Fibroblast of lung (primary cell): ENCODE measurements at regions not wholly inside any gene's neighbourhood (a gene's known extent, or its start where the extent isn't known, plus 50 kb on each side); places are given as distances from the start of the nearest gene placed in this dataset.

Experiments used
- DNase-seq, 2 donors: peaks; one replicate each; pipeline versions ENCODE4 v3.0.0 to v3.0.0-alpha.2; 2010; ENCODE audit warnings: low read depth in 2 of 2
- H2AFZ ChIP-seq: 2 replicates; pipeline ENCODE4 v1.5.1; 2012; ENCODE audit warnings: low read length, control low read depth, inconsistent platforms
- H3K27ac ChIP-seq: 2 replicates; pipeline ENCODE4 v1.5.1; 2011; ENCODE audit warnings: low read length, control low read depth; ENCODE audit not compliant: insufficient read depth
- H3K27me3 ChIP-seq: 2 replicates; pipeline ENCODE4 v1.5.1; 2011; ENCODE audit warnings: mild to moderate bottlenecking, low read length; ENCODE audit not compliant: control insufficient read depth, insufficient read depth
- H3K36me3 ChIP-seq: 2 replicates; pipeline ENCODE4 v1.5.1; 2011; ENCODE audit warnings: low read length; ENCODE audit not compliant: control insufficient read depth, insufficient read depth
- H3K4me1 ChIP-seq: 2 replicates; pipeline ENCODE4 v1.5.1; 2011; ENCODE audit warnings: low read length; ENCODE audit not compliant: control insufficient read depth, insufficient read depth; ENCODE audit errors: extremely low read depth
- H3K4me2 ChIP-seq: 2 replicates; pipeline ENCODE4 v1.5.1; 2011; ENCODE audit warnings: low read length, control low read depth; ENCODE audit not compliant: insufficient read depth; ENCODE audit errors: extremely low read depth
- H3K4me3 ChIP-seq, 4 experiments: fragments of 200-600 bp in 1 of 4; sonication (generic) in 1 of 4; replicated peaks in 1 of 4; 2 replicates each; pipeline ENCODE4 v1.5.1; 2011 to 2016; ENCODE audit warnings: low read length in 4 of 4, low read depth in 3 of 4, mild to moderate bottlenecking in 3 of 4, control low read depth in 2 of 4, inconsistent platforms in 1 of 4, mixed read lengths in 1 of 4; ENCODE audit not compliant: insufficient read depth in 1 of 4; ENCODE audit errors: control extremely low read depth in 1 of 4
- H3K79me2 ChIP-seq: 2 replicates; pipeline ENCODE4 v1.5.1; 2012; ENCODE audit warnings: mild to moderate bottlenecking, low read length, inconsistent platforms; ENCODE audit not compliant: control insufficient read depth, insufficient read depth
- H3K9ac ChIP-seq: 2 replicates; pipeline ENCODE4 v1.5.1; 2011; ENCODE audit warnings: mild to moderate bottlenecking, low read length, control low read depth; ENCODE audit not compliant: insufficient read depth
- H3K9me3 ChIP-seq: 2 replicates; pipeline ENCODE4 v1.5.1; 2012; ENCODE audit warnings: low read depth, low read length; ENCODE audit not compliant: control insufficient read depth, insufficient read depth
- H4K20me1 ChIP-seq: 2 replicates; pipeline ENCODE4 v1.5.1; 2011; ENCODE audit warnings: low read length; ENCODE audit not compliant: control insufficient read depth, insufficient read depth; ENCODE audit errors: extremely low read depth
- EZH2 ChIP-seq: IDR thresholded peaks from 2 replicates; pipeline ENCODE4 v1.5.1; 2012; ENCODE audit warnings: low read length, control low read depth, mild to moderate bottlenecking; ENCODE audit errors: missing control alignments
- TF ChIP-seq, protein P1 (sequence below), 2 donors: IDR thresholded peaks in 1 of 2; conservative IDR thresholded peaks in 1 of 2; 1 replicate in 1 of 2; 2 replicates in 1 of 2; pipeline ENCODE4 v1.5.1; 2011 to 2012; ENCODE audit warnings: low read length in 2 of 2, control low read depth in 1 of 2, inconsistent platforms in 1 of 2, low read depth in 1 of 2, mild to moderate bottlenecking in 1 of 2

DNA sequence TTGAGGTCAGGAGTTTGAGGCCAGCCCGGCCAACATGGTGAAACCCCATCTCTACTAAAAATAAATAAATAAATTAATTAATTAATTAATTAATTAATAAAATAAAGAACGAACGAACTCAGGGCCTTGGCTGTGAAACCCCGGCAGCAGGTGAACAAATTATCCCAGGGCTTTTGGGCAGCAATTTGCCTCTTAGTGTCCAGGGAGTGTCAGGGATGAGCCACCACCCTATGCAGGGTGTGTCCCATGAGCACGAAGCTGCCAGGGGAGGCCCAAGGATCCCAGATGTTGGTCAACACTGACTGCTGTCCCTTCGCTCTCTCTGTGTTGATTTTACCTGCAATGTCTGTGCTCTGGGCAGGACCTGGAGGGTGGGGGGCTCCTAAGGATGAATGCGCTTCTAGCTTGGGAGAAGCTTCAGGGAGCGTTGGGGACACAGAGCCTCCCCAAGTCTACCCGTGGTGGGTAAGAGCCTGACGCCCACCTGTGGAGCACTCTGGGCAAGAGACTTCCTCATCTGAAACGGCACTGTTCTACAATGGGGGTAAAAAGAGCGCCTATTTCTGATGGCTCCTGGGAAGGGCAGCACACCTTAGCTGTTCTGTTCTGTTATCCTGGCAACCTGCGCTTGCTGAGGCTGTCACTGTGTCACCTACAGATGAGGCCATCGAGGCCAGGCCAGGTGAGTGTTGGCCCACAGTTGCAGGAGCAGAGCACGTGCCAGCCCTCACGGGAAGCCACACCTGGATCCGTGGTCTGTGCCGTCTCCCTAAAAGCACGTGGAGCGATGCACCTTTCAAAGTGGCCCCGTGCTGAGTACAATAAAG, 125.5 kb upstream of the CDH4 start:
- DNase-seq = no peak
- peak overlapping the region; percentile 61 for H3K27ac ChIP-seq
- H3K4me1 ChIP-seq = peaks cover 3% of the 10 kb centered on the region
- no peak overlapping the region for H3K4me2 ChIP-seq
- TF ChIP-seq EZH2 = no peak
- TF ChIP-seq, protein P1, sequence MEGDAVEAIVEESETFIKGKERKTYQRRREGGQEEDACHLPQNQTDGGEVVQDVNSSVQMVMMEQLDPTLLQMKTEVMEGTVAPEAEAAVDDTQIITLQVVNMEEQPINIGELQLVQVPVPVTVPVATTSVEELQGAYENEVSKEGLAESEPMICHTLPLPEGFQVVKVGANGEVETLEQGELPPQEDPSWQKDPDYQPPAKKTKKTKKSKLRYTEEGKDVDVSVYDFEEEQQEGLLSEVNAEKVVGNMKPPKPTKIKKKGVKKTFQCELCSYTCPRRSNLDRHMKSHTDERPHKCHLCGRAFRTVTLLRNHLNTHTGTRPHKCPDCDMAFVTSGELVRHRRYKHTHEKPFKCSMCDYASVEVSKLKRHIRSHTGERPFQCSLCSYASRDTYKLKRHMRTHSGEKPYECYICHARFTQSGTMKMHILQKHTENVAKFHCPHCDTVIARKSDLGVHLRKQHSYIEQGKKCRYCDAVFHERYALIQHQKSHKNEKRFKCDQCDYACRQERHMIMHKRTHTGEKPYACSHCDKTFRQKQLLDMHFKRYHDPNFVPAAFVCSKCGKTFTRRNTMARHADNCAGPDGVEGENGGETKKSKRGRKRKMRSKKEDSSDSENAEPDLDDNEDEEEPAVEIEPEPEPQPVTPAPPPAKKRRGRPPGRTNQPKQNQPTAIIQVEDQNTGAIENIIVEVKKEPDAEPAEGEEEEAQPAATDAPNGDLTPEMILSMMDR (conservative IDR thresholded peaks at IDR 0.05 in 1 of 2, IDR thresholded peaks at IDR 0.05 in 1 of 2; ENCODE audit: low read depth in 1 of 2, low read length in 2 of 2) = no peak
- H3K27me3 ChIP-seq = no peaks in the 10 kb centered on the region
- no peaks in the 10 kb centered on the region for H3K79me2 ChIP-seq
- H3K9me3 ChIP-seq = no peaks in the 10 kb centered on the region
- no peak overlapping the region for H3K4me3 ChIP-seq
- H4K20me1 ChIP-seq = no peaks in the 10 kb centered on the region
- no peak overlapping the region for H2AFZ ChIP-seq
- H3K9ac ChIP-seq = no peak overlapping the region
- no peaks in the 10 kb centered on the region for H3K36me3 ChIP-seq

DNA sequence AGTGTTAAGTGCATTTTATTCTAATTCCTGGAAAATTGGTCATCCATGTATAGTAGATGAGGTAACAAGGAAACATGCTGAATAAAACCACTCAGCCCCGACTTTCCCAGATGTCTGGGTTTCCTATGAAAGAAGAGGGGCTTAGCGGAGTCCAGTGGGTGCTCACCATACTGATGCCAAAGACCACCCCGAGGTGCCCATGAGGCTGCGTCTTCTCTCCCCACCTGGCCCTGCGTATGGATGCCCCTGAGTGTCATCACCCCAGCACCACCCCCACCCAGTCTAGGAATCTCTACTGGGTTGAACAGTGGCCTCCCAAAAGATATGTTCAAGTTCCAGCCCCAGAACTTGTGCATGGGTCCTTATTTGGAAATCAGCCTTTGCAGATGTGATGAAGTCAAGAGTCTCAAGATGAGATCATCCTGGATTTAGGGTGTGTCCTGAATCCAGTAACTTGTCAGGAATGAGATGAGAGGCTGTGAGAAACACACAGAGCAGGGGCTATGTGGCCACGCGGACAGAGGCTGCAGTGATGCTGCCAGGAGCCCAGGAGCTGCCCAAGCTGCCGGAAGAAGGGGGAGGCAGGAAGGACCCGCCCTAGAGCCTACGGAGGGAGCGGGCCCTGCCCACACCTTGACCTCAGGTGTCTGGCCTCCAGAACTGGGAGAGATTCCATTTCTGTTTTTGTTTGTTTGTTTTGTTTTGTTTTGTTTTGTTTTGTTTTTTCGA, 124.6 kb upstream of the CDH4 start:
- Histone ChIP-seq H3K9ac (no peak overlapping the region), H3K36me3 (no peaks in the 10 kb centered on the region), H3K4me3 (no peak overlapping the region), H3K9me3 (no peaks in the 10 kb centered on the region), H3K4me2 (no peak overlapping the region), H3K4me1 (peaks cover 3% of the 10 kb centered on the region), H3K27ac (peak overlapping the region; percentile 61), H3K27me3 (no peaks in the 10 kb centered on the region), H3K79me2 (no peaks in the 10 kb centered on the region), H4K20me1 (no peaks in the 10 kb centered on the region), H2AFZ (no peak overlapping the region)
- DNase-seq = peak; percentile 91 to 92
- TF ChIP-seq, protein P1 (conservative IDR thresholded peaks at IDR 0.05 in 1 of 2, IDR thresholded peaks at IDR 0.05 in 1 of 2; ENCODE audit: low read depth in 1 of 2, low read length in 2 of 2) = no peak
- no peak for TF ChIP-seq EZH2

DNA sequence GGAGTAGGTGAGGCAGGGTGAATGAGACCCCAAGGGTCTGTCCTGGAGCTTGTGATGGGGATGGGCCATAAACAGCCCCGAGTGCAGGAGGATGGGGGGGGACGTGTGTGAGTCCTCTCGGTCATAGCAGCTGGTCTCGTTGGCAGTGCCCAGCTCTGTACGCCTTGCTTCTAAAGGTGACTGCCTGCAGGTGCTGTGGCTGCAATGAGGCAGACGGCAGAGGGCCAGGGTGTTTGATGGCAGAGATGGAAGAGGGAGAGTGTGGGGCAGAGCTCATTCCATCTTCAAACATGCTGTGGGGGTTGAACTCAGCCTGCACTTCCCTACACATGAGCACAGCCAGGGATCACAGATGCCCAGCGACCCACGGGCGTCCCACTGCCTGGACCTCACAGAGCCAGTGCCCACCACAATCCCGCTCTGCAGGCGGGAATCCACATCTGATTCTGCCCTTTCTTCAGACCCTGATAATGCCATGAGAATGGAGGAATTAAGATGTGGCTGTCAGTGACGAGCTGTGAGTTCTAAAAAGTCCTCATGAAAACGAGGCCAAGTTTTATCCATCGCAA, 123.3 kb upstream of the CDH4 start:
- Histone ChIP-seq H3K4me1 (peaks cover 3% of the 10 kb centered on the region), H2AFZ (no peak overlapping the region), H3K4me3 (no peak overlapping the region), H3K9me3 (no peaks in the 10 kb centered on the region), H3K9ac (no peak overlapping the region), H3K27me3 (no peaks in the 10 kb centered on the region), H3K27ac (no peak overlapping the region), H3K79me2 (no peaks in the 10 kb centered on the region), H3K4me2 (no peak overlapping the region), H3K36me3 (no peaks in the 10 kb centered on the region), H4K20me1 (no peaks in the 10 kb centered on the region)
- no peak for DNase-seq
- TF ChIP-seq, protein P1 (conservative IDR thresholded peaks at IDR 0.05 in 1 of 2, IDR thresholded peaks at IDR 0.05 in 1 of 2; ENCODE audit: low read depth in 1 of 2, low read length in 2 of 2) = no peak
- TF ChIP-seq EZH2 = no peak
